ENCODE measurements at regions not wholly inside any gene's neighbourhood (a gene's known extent, or its start where the extent isn't known, plus 50 kb on each side); places are given as distances from the start of the nearest gene placed in this dataset.

DNA sequence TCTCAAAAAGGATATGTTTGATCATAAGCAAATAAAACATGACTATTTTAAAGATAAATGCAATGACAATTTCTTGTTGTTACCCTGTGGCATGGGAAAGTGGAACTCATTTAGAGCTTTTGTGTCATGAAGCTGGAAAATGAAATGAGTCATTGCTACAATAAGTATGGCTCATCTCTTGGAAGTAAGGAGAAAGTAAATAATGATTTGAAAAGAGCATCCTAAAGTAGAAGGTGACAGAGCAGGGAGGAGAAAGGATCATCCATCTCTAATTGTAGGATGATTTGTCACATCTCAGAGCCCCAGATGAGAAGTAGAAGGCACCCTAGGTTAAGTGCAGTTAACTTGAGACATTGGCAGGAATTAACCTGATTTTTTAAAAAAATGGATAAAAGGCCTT is 200.5 kb downstream of the CPS1 start:
- no peak for ATAC-seq
- CTCF ChIA-PET: no interaction called here
- no peak for TF ChIP-seq RAD21 (IDR thresholded peaks at IDR 0.05; ENCODE audit: low read depth)
- TF ChIP-seq SRF (IDR thresholded peaks at IDR 0.05; ENCODE audit: low read depth): no peak
- no peak for TF ChIP-seq EGR1 (IDR thresholded peaks at IDR 0.05; ENCODE audit: low read depth)
- no peak for TF ChIP-seq ATF3 (IDR thresholded peaks at IDR 0.05)
- no peak for TF ChIP-seq ZFX (IDR thresholded peaks at IDR 0.05)
- TF ChIP-seq EZH2phosphoT487 (IDR thresholded peaks at IDR 0.05; ENCODE audit: borderline replicate concordance): no peak
- no peak for TF ChIP-seq CEBPB (IDR thresholded peaks at IDR 0.05; ENCODE audit: low read depth)
- TF ChIP-seq POLR2A (IDR thresholded peaks at IDR 0.05; ENCODE audit: borderline replicate concordance, extremely low read depth, insufficient read depth, insufficient read length): no peak
- no peak for TF ChIP-seq YY1 (IDR thresholded peaks at IDR 0.05; ENCODE audit: extremely low read depth, insufficient replicate concordance, low read depth, low read length)
- TF ChIP-seq SIN3A (IDR thresholded peaks at IDR 0.05; ENCODE audit: low read depth): no peak

DNA sequence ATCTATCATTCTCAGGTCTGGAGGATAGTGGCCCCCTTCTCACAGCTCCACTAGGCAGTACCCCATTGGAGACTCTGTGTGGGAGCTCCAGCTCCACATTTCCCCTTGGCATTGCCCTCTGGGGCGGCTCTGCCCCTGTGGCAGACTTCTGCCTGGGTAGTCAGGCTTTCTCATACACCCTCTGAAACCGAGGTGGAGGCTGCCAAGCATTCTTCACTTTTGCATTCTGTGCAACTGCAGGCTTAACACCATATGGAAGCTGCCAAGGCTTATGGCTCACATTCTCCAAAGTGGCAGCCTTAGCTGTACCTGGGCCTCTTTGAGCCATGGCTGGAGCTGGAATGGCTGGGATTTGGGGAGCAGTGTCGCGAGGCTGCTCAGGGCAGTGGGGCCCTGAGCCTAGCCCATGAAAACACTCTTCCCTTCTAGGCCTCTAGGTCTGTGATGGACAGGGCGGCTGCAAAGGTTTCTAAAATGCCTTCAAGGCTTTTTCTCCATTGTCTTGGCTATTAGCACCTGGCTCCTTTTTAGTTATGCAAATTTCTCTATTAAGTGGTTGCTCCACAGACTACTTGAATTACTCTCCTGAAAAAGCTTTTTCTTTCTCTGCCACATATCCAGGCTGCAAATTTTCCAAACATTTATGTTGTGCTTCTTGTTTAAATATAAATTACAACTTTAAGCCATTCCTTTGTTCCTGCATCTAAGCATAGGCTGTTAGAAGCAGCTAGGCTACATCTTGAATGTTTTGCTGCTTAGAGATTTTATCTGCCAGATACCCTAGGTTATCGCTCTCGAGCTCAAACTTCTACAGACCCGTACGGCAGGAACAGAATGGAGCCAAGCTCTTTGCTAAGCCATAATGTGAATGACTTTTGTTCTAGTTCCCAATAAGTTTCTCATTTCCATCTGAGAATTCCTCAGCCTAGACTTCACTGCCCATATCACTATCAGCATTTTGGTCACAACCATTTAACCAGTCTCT is 206.5 kb downstream of the CPS1 start:
- Histone ChIP-seq H3K9me3 (ENCODE audit: control insufficient read depth in 1 of 2, insufficient read depth in 1 of 2, low read depth in 1 of 2, low read length in 2 of 2) (no peaks in the 10 kb centered on the region), H3K27ac (ENCODE audit: low read depth, low read length) (no peak overlapping the region), H3K4me3 (replicated peaks in 1 of 2; ENCODE audit: low read depth in 1 of 2, low read length in 2 of 2) (no peak overlapping the region), H4K20me1 (ENCODE audit: insufficient read depth) (no peaks in the 10 kb centered on the region), H3K9ac (ENCODE audit: low read length) (no peak overlapping the region), H3K4me2 (ENCODE audit: low read length) (no peak overlapping the region), H3K27me3 (ENCODE audit: insufficient read depth, low read length) (no peaks in the 10 kb centered on the region), H3K9me2 (ENCODE audit: insufficient read depth) (no peaks in the 10 kb centered on the region), H3K36me3 (ENCODE audit: control insufficient read depth in 1 of 2, insufficient read depth in 2 of 2, low read length in 2 of 2) (no peaks in the 10 kb centered on the region), H2AFZ (ENCODE audit: low read depth, low read length, poor library complexity, severe bottlenecking) (no peak overlapping the region), H3K79me2 (ENCODE audit: insufficient read depth, low read length) (no peaks in the 10 kb centered on the region), H3K4me1 (ENCODE audit: control insufficient read depth in 1 of 2, insufficient read depth in 2 of 2, low read length in 2 of 2) (no peaks in the 10 kb centered on the region)
- CTCF ChIA-PET: no interaction called here
- no TSS peak for BruUV-seq (replicated peaks)
- DNase-seq (ENCODE audit: low read depth, low spot score) (no peak), ATAC-seq (no peak)
- RAD21 ChIA-PET (ENCODE audit: low non-redundant PET in 1 of 2, low total read pairs in 2 of 2, uncharacterized antibody in 2 of 2, unreplicated experiment in 2 of 2): no interaction called here
- intact Hi-C loops (cut with micrococcal nuclease): no loop called here
- POLR2A ChIA-PET: no interaction called here
- no peak for TF ChIP-seq ZNF274 (IDR thresholded peaks at IDR 0.05; ENCODE audit: low read depth, low read length)
- no peak for TF ChIP-seq RAD21 (IDR thresholded peaks at IDR 0.05; ENCODE audit: low read depth)
- TF ChIP-seq CEBPB (IDR thresholded peaks at IDR 0.05; ENCODE audit: low read depth): no peak
- TF ChIP-seq EZH2 (IDR thresholded peaks at IDR 0.05): no peak
- TF ChIP-seq TCF7L2 (IDR thresholded peaks at IDR 0.05; ENCODE audit: borderline replicate concordance, extremely low read depth, insufficient read depth, insufficient read length): no peak
- TF ChIP-seq FOSL1 (IDR thresholded peaks at IDR 0.05; ENCODE audit: low read depth): no peak
- no peak for TF ChIP-seq CBX3 (IDR thresholded peaks at IDR 0.05; ENCODE audit: low read depth)
- TF ChIP-seq ATF3 (IDR thresholded peaks at IDR 0.05): no peak
- no peak for TF ChIP-seq EGR1 (IDR thresholded peaks at IDR 0.05; ENCODE audit: low read depth)
- TF ChIP-seq POLR2A (IDR thresholded peaks at IDR 0.05; ENCODE audit: borderline replicate concordance, extremely low read depth, insufficient read depth, insufficient read length): no peak
- TF ChIP-seq ZFX (IDR thresholded peaks at IDR 0.05): no peak
- no peak for TF ChIP-seq CTCF (IDR thresholded peaks at IDR 0.05 in 2 of 3, conservative IDR thresholded peaks at IDR 0.05 in 1 of 3; ENCODE audit: borderline replicate concordance in 1 of 3, insufficient read depth in 1 of 3, low read depth in 2 of 3, low read length in 2 of 3)

More for the DNA sequence above, 200.5 kb downstream of the CPS1 start:
- H3K36me3 ChIP-seq (ENCODE audit: control insufficient read depth in 1 of 2, insufficient read depth in 2 of 2, low read length in 2 of 2): no peaks in the 10 kb centered on the region
- no peak for DNase-seq (ENCODE audit: low read depth, low spot score)
- no peak overlapping the region for H3K4me3 ChIP-seq (replicated peaks in 1 of 2; ENCODE audit: low read depth in 1 of 2, low read length in 2 of 2)
- no peak overlapping the region for H3K27ac ChIP-seq (ENCODE audit: low read depth, low read length)
- BruUV-seq (replicated peaks): no TSS peak
- ChIA-PET RAD21 (ENCODE audit: low non-redundant PET in 1 of 2, low total read pairs in 2 of 2, uncharacterized antibody in 2 of 2, unreplicated experiment in 2 of 2) (no interaction called here), POLR2A (no interaction called here)
- H3K9ac ChIP-seq (ENCODE audit: low read length): no peak overlapping the region
- H3K4me2 ChIP-seq (ENCODE audit: low read length): no peak overlapping the region
- intact Hi-C loops (cut with micrococcal nuclease): no loop called here
- no peak overlapping the region for H2AFZ ChIP-seq (ENCODE audit: low read depth, low read length, poor library complexity, severe bottlenecking)
- H3K27me3 ChIP-seq (ENCODE audit: insufficient read depth, low read length): no peaks in the 10 kb centered on the region
- H4K20me1 ChIP-seq (ENCODE audit: insufficient read depth): no peaks in the 10 kb centered on the region
- H3K4me1 ChIP-seq (ENCODE audit: control insufficient read depth in 1 of 2, insufficient read depth in 2 of 2, low read length in 2 of 2): no peaks in the 10 kb centered on the region
- H3K9me2 ChIP-seq (ENCODE audit: insufficient read depth): no peaks in the 10 kb centered on the region
- no peaks in the 10 kb centered on the region for H3K79me2 ChIP-seq (ENCODE audit: insufficient read depth, low read length)
- H3K9me3 ChIP-seq (ENCODE audit: control insufficient read depth in 1 of 2, insufficient read depth in 1 of 2, low read depth in 1 of 2, low read length in 2 of 2): no peaks in the 10 kb centered on the region

Data from HCT116 (cell line).